Retina (tissue), 1 donor: ENCODE measurements at regions not wholly inside any gene's neighbourhood (a gene's known extent, or its start where the extent isn't known, plus 50 kb on each side); places are given as distances from the start of the nearest gene placed in this dataset.
"Not testable (repeated sequence)": the region's sequence is repeated elsewhere in the genome, so short reads cannot be mapped to it uniquely, and the experiment has no call there.

ENCODE experiments used
- DNase-seq: peaks from one replicate; pipeline ENCODE4 v3.0.0-alpha.2; 2016

- no peak for DNase-seq
Measured at GRCh38 chr5:2832394-2832793, 80.9 kb upstream of the IRX2 start.

GRCh38 chr5:2829239-2829638 is 77.8 kb upstream of the IRX2 start:
- no peak for DNase-seq

DNA sequence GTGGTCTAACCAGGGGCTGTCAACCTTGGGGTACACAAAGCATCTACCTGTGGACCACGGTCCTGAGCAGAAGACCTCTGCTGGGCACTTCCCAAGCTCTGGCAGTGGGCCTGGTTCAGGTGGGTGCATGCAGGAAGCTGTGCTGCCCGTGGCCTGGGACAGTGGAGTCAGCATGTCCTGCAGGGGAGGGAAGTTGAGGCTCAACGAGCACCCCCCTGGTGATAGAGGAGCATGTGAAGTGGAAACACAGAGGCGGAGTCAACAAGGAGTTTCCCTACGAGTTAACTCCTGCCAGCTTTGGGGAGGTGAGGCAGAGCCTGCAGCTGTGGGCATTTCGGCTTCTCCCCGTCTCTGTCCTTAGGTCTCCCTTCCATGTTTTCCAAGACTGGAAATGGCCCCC is 67.5 kb upstream of the IRX2 start:
- no peak for DNase-seq

- DNase-seq: no peak
Measured at GRCh38 chr5:2817031-2817603, 65.6 kb upstream of the IRX2 start.

DNA sequence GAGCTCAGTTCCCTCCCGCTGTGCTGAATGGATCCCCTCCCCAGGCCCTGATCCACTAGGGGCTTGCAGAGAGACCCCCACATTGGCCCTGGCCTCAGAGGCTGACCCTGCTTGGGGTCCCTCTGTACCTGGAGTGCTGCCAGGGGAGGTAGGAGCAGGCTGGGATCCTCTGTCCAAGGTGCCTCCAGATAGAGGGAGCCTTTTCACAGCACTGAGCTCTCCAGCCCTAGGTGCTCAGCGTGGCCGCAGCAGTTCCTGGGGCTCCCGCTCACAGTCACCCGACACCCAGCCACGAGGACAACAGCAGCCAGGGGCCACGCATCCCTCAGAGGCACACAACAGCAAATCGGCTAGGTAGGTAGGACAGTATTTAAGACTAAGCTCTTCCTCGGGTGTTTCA is 62.2 kb upstream of the IRX2 start:
- DNase-seq: no peak

DNA sequence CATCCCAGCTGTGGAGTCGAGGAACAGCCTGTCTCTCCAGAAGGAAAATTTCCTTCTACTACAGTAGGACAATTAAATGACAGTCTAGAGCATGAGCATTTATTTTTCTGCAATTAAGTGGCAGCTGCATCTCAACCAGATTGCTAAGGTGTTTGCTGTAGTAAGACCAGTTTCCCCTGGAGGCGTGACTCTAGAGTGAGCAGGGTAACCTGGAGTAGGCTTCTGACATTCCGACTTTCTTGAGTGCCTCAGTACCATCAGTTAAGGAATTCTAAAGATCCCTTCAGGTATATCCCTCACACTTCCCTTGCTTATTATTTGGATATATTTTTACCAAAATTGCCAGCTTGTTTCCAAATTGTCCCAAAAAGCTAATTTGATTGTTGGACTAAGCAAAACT is 59.2 kb upstream of the IRX2 start:
- DNase-seq: no peak

DNA sequence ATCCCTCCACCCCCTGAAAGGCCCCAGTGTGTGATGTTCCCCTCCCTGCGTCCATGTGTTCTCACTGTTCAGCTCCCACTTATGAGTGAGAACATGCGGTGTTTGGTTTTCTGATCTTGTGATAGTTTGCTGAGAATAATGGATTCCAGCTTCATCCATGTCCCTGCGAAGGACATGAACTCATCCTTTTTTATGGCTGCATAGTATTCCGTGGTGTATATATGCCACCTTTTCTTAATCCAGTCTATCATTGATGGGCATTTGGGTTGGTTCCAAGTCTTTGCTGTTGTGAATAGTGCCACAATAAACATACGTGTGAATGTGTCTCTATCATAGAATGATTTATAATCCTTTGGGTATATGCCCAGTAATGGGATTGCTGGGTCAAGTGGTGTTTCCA is 55.8 kb upstream of the IRX2 start:
- not testable (repeated sequence) for DNase-seq

GRCh38 chr5:2806176-2806575 is 54.7 kb upstream of the IRX2 start:
- no peak for DNase-seq

DNA sequence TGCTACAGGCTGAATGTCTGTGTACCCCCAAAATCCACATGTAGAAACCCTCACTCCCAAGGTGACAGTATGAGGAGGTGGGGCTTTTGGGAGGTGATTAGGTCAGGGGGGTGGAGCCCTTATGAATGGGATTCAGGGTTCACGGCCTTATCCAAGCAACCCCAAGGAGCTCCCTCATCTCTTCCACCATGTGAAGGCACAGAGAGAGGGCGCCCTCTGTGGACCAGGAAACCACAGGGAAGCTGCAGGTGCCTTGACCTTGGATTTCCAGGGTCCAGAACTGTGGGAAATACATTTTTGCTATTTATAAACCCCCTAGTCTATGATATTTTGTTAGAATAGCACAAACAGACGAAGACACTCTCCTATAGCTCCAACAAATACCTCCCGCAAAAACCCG is 53.6 kb upstream of the IRX2 start:
- DNase-seq: no peak

DNA sequence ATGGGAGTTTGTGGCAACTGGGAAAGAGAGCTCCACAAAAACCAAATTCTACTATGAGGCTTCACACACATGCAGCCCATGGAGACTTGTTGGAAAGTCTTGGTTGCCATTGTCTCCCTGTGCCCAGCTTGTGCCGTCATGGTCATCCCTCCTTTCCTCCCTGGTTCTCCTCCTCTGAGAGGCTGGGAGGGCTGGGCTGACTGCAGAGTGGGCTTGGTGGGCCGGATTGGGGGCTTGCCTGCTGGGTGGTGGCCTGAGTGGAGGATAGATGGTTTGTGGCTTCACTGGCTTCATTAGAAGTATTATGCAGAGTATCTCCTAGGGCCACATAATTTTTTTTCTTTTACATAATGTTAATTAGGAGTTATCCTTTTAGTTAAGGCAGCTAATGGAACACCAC is 52.3 kb upstream of the IRX2 start:
- DNase-seq: no peak

GRCh38 chr5:2802693-2803365 is 51.4 kb upstream of the IRX2 start:
- no peak for DNase-seq

- DNase-seq: no peak
Measured at GRCh38 chr5:2801577-2802525, 50.4 kb upstream of the IRX2 start.
